DMS153 treated with DMSO at 0.1 percent for 48 hours (cell line): ENCODE measurements at regions not wholly inside any gene's neighbourhood (a gene's known extent, or its start where the extent isn't known, plus 50 kb on each side); places are given as distances from the start of the nearest gene placed in this dataset.

Experiments used
- DNase-seq: peaks from one replicate; lab custom pipeline; 2025; ENCODE audit not compliant: unreplicated experiment; lab: John Stamatoyannopoulos, UW

- no peak for DNase-seq
These were observed 210.1 kb upstream of the MAF start for GRCh38 chr16:79810449-79811189.

DNA sequence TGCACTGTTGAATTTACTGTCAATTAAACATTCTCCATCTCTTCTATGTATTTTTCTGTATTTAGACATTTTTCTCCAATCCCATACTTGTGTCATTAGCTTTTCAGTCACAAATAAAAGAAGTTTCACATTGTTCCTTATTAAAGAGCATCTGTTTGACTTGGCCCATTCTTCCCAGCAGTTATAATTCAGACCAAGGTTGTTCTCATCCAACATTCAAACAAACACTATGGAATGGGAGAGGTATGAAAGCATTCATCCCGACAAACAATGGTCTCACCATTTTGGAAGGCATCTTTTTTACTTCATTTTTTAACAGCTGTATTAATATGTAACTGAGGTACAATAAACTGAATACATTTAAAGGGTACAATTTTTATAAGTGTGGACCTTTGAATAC is 208.8 kb upstream of the MAF start:
- DNase-seq, result no peak

GRCh38 chr16:79808731-79809130 is 208.2 kb upstream of the MAF start:
- no peak for DNase-seq

- no peak for DNase-seq
These were observed 206.2 kb upstream of the MAF start for GRCh38 chr16:79806757-79807156.

GRCh38 chr16:79805621-79806020 is 205.1 kb upstream of the MAF start:
- DNase-seq, result no peak

DNA sequence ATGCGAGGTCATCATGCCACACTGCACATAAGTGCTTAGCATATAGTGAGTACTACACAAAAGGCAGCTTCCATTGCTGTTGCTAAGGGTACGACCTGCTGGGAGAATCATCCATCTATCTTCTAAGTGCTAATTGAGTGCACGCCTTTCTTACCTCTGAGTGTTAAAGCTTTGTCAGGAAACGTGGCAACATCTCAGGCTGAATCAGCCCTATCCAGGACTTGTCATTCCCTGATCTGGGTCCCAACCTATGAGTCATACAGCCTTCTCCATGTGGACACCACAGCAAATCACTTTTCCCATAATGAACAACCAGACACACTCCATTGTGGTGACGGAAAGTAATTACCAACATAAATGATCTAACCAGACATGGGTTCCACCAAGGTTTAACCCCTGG is 201.1 kb upstream of the MAF start:
- no peak for DNase-seq

DNA sequence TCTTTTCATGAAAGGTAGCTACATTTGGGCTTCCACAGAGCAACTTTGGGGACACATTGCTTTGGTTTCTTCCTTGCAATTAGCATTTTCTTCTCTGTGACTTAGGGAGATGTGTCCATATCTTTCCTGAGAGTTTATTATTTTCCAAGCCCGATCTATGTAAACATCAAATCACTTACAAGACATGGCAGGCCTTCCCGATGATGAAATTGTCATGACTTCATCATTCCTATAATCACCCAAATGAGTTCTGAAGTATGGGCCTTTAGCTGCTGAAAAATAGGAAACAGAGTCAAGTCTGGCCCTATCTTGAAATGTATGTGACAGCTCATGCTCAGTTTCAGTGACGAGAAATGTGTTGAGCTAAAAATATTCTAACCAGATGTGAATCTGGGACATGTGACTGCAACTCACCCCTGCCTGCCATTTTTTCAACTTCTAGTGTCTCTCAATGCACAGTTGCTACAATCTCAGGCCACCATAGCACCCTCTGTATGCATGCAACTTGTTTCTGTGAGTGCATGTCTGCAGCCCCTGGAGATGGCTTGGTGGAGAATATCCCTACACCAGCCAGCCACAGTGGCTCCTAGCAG is 199.6 kb upstream of the MAF start:
- no peak for DNase-seq

DNA sequence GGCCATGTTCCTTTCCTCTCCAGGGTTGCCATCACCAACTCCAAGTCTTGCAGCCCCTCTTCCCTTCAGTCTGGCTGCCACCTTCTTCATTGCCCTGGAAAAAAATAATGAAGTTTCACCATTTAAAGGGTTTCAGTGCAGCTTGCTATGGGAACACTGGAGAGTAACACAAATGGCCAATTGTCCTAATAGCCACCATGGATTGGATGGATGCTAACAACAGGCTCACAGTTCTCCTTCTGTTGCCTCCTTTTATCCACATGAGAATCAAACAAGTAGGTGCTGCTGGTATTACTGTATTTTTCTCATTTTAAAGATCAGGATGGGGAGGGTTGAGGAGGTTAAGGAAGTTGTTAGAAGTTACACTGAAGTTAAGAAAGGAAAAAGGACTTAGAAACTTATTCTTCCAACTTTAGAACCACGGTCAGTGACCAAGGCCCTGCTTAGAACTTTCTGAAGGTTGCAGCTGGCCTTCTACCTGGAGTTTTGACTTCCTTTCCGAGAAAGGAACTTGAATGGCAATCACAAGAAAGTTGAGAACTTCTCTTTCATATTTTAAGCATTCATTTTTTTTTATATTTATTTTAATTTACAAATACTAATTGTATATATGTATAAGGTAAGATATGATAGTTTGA is 198.0 kb upstream of the MAF start:
- no peak for DNase-seq

GRCh38 chr16:79797486-79797885 is 196.9 kb upstream of the MAF start:
- DNase-seq, result no peak

DNA sequence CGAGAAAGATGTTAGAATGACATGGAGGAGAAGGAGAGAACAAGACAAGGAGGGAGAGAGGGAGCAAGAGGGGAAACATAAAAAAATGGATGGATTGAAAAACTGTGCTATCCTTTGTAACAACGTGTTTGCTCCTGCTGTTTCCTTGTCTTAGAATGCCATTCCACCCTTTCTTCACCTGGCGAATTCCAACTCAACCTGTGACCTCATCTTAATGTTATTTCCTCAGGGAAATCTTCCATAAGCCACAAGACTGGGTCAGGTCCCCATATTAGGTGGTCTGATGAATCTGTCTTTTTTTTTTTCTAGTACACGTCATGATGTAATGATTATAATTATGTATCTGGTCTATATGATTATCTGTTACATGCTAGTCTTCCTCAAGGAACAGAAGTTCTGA is 195.0 kb upstream of the MAF start:
- DNase-seq, result no peak

- no peak for DNase-seq
These were observed 194.4 kb upstream of the MAF start for GRCh38 chr16:79794941-79795340.

DNA sequence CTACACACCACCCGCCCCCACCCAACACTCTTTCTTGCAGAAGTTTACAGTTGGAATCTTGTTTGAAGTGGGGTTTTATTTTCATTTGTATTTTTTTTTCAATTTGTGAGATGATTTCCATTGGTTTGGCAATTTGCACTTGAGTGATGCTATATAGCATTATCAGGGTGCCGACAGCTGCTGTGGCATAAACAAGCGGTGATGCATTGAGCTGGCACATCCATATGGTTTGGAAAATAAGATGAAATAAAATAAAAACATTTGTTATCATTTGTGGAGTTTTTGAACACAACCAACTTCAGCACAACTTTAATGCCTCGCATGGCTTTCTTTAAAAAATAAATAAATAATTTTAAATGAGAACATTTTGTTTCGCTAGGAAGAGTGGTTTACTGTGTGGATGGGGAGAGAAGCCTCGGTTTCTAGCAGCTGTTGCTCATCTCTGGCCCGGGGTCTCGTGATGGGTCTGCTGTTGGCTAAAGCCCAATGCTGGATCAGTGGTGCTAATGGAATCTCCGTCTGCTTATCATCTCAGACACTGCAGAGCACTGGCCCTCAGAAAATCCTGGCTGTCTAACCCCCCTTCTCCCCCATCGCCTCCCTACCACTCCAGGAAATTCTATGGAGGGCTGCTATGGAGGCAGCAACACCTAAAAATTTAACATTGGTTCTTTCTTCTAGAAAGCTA is 192.3 kb upstream of the MAF start:
- DNase-seq, result no peak

- DNase-seq, result no peak
These were observed 191.5 kb upstream of the MAF start for GRCh38 chr16:79792076-79792475.

DNA sequence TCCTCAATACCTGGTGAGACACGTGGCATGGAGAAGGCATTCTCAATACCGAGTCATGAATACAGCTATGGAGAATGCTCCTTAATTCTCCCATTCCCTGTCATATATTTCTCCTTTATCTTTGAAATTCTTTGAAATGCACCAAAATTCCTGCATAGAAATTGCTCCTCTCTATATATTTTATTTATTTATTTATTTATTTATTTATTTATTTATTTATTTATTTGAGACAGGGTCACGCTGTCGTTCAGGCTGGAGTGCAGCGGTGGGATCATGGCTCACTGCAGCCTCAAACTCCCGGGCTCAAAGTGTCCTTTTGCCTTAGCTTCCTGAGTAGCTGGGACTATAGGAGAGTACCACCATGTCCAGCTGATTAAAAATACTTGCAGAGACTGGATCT is 190.3 kb upstream of the MAF start:
- DNase-seq, result no peak

DNA sequence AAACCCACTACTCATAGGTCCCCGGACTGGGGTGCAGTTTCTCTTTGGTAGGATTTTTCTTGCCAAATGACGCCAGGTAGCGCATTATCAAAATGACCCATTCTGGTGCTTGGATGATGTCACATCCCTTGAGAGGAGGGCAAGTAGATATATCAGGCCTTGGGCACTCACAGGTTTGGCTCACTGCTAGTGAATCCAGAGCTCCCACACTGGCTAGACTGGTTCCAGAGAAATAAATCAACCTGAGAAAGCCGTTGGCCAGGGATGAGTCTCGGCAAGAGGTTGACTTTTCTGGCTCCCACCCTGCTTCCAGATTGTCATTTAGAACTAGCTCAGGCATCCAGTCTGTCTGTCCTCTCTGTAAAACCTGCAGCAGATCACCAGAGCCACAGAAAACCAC is 188.4 kb upstream of the MAF start:
- DNase-seq, result no peak

GRCh38 chr16:79786389-79786788 is 185.9 kb upstream of the MAF start:
- DNase-seq, result no peak

DNA sequence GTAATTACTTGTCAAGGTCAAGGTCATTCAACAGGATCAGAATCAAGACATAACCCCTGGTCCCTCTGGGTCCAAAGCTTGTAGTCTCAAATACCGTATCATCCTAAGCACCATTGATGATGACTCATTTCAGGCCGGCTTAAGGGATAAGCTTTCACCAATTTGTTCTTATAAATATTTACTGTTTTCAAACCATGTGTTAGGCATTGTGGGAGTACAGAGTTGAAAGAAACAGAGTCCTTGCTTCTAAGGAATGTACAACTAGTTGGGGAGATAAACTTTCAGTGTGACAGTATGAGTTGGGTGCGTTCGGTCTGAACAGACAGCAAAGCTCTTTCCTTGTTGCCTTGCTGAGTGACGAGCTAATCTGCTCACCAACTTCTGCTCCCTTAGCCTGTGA is 183.5 kb upstream of the MAF start:
- no peak for DNase-seq

- no peak for DNase-seq
These were observed 177.1 kb upstream of the MAF start for GRCh38 chr16:79777679-79778078.

- no peak for DNase-seq
These were observed 175.8 kb upstream of the MAF start for GRCh38 chr16:79776243-79776847.

DNA sequence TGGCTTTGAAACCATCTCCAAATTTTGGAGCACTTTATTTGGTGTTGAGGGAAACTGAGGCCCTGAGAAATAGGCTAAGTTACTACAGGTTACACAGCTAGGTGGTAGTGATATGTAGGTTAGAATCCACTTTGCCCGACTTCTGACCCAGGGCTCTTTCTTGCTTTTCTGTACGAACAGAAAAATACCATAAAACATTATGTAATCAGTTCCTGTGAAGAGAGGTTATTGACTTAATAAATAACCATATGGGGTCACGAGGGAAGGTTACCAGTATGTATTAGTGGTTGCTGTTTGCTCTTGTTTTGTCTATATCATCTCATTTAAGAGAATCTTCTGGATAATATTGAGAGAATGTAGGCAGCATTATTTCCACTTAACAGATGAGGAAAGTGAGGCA is 172.2 kb upstream of the MAF start:
- DNase-seq, result no peak

DNA sequence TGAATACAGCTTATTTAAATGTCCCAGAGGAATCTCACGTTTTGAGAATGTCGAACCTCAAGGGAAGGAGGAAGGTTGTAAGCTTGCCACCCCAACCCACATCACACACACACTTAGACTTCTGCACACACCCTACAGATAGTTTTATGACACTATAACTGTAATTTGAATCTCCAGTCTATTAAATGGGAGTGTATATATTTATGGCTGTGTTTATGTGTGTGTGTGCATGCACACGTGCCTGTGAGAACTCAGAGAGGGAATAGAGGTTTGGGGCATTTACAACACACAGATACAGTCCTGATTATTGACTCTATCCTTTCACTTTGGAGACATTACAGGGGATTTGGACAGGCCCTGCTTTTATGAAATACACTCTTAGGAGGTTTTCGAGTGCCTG is 171.5 kb upstream of the MAF start:
- no peak for DNase-seq
